ENCODE measurements at regions not wholly inside any gene's neighbourhood (a gene's known extent, or its start where the extent isn't known, plus 50 kb on each side); places are given as distances from the start of the nearest gene placed in this dataset.
"Not testable (repeated sequence)": the region's sequence is repeated elsewhere in the genome, so short reads cannot be mapped to it uniquely, and the experiment has no call there.

DNA sequence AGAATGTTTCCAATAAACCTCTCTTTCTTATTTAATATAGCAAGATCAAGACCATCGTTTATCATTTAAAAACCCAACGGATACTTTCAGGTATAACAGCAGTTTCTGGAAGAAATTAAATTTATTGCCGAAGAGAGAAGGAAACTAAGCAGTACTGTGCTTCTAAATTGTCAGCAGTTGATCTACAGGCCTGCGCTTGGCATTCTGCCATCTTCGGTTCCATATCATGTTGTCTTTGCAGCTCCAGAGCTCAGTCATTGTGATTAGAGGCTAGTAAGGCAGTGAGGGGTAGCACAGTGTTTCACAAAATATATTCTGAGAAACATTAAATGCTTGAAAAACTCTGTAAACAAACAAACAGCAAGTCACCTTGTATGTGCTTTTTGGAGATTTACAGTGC lies 301.3 kb downstream of the REEP3 start:
- no peak overlapping the region for H3K27ac ChIP-seq (ENCODE audit: low read depth, low read length)
- 63 to 69% (median 67%) methylated on average over 5 of the region's 5 CpGs for WGBS, 3 donors

DNA sequence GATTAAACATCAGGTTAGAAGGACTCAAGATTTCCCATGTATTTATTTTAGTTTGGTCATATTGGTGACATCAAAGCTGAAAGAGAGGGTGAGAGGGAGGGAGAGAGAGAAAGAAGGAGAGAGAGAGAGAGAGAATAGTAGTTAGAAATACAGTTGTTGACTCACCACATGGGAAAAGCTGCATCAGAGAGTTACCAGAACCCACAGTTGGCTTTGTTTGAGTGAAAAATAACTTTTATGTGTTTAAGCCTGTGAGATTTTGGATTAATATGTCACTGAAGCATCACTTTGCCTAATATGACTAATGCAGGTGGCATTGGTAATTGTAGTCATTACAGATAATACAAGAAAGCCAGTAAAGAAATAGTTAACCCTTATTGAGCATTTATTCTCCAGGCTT lies 303.9 kb downstream of the REEP3 start:
- H3K27ac ChIP-seq (ENCODE audit: low read depth, low read length): no peak overlapping the region

DNA sequence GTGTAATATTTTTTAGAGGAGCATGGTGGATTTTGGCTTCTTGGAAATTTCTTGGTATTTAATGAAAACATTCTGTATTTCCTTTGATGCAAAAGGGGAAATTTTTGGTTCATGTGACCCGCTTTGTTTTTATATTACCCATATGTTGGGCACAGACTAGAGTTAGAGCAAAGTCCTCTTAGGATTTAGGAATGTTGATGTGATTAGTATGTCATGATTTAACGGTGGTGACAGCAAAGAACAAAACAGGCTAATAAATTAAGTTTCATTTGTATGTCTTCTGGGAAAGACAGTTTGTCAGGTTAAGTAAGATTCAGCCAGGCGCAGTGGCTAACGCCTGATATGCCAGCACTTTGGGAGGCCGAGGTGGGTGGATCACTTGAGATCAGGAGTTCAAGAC lies 304.6 kb downstream of the REEP3 start:
- 80 to 91% (median 86%) methylated on average over 5 of the region's 5 CpGs for WGBS, 3 donors
- no peak overlapping the region for H3K27ac ChIP-seq (ENCODE audit: low read depth, low read length)

DNA sequence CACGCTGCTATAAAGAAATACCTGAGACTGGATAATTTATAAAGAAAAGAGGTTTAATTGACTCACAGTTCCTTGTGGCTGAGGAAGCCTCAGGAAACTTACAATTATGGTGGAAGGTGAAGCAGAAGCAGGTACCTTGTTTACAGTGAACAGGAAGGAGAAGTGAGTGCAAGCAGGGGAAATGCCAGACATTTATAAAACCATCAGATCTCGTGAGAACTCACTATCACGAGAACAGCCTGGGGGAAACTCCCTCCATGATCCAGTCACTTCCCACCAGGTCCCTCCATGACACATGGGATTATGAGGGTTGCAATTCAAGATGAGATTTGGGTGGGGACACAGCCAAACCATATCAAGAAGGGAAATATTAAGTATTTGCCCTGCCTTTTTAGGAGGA lies 305.8 kb downstream of the REEP3 start:
- not testable (repeated sequence) for H3K27ac ChIP-seq (ENCODE audit: low read depth, low read length)

DNA sequence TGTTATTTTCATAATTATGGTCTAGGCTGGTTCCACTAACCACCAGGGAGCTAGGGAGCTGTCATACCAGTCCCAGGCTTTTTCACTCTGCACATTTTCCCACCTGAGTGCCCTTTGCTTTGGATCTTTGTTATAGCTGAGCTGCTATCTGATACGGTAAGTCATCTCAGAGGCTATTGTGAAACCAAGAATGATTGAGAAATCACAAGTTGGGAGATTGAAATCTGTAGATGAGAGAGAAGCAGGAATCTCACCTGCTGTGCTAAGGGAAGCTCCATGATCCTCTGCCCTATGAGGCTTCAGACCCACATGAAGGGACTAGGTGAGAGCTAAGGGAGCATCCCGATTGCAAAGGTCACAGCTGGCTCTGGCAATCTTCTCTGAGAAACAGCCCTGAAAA lies 307.8 kb downstream of the REEP3 start:
- H3K27ac ChIP-seq (ENCODE audit: low read depth, low read length): no peak overlapping the region
- 56 to 60% (median 56%) methylated on average over 2 of the region's 2 CpGs for WGBS, 3 donors

More for the DNA sequence above, 305.8 kb downstream of the REEP3 start:
- 51 to 67% (median 54%) methylated on average over 3 of the region's 3 CpGs for WGBS, 3 donors

DNA sequence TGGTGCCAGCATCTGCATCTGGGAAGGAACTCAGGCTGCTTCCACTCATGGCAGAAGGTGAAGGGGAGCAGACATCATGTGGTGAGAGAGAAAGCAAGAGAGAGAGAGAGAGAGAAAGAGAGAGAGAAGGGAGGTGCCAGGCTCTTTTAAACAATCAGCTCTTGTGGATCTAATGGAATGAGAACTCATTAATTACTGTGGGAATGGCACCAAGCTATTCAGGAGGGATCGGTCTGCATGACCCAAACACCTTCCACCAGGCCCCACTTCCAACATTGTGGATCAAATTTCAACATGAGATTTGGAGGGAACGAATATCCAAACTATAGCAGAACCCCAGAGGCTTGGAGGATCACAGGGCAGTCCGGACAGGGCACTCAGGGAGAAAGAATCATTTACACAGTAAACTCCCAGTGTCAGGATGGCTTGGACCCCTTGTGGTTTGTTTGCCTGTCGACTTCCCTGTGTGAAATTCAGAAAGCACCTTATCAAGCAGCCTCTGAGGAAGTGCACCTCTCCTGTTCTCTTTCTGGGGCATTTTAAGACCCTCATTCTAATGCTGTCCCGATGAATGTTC lies 308.5 kb downstream of the REEP3 start:
- 20 to 59% (median 45%) methylated on average over 5 of the region's 5 CpGs for WGBS, 3 donors
- no peak overlapping the region for H3K27ac ChIP-seq (ENCODE audit: low read depth, low read length)

DNA sequence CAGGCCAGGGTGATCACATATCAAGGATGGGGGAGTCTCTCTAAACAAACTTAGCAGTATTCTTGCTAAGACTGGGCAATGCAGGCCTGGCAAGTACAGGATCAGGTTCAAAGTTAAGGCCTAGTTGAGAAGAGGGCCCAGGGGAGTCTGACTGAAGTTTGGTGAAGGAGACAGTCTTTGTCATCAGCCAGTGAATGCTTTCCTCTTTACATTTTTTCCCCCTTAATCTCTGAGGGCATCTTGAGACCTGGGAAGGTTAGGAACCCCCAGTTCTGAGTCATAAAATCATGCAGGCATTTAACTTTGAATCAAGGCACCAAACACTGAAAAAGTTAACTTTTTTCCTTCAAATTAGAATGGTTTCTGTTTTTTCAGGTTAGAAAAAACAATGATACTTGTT lies 311.5 kb downstream of the REEP3 start:
- no peak overlapping the region for H3K27ac ChIP-seq (ENCODE audit: low read depth, low read length)

DNA sequence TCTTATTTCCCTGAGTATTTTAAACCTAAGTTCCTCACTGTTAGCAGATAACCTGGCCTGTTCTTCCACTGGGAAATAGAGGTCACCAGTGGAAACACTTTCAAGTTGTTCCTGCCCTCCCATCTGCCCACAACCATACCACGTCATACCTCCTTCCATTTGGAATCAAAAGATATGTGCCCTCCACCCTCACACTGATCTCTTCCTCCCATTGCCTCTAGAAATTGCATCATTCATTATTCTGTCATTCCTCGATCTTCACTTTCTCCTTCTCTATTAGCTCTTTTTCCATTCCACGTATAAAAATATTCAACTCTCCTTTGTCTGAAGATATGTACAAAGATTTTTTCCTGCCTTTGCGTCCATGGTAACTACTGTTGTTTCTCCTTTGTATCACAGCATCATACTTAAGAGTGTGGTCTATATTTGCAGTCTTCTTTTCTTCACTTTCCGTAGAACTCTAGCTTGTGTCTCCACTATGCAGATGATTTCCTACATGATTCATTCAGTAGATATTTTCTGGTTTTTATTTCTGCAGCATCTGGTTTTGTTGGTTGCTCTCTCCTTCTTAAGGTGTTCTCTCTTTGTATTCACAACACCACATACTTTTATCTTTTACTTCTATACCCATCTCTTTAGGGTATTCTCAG lies 312.3 kb downstream of the REEP3 start:
- WGBS, 3 donors: 55 to 62% (median 58%) methylated on average over 5 of the region's 5 CpGs
- H3K27ac ChIP-seq (ENCODE audit: low read depth, low read length): no peak overlapping the region

DNA sequence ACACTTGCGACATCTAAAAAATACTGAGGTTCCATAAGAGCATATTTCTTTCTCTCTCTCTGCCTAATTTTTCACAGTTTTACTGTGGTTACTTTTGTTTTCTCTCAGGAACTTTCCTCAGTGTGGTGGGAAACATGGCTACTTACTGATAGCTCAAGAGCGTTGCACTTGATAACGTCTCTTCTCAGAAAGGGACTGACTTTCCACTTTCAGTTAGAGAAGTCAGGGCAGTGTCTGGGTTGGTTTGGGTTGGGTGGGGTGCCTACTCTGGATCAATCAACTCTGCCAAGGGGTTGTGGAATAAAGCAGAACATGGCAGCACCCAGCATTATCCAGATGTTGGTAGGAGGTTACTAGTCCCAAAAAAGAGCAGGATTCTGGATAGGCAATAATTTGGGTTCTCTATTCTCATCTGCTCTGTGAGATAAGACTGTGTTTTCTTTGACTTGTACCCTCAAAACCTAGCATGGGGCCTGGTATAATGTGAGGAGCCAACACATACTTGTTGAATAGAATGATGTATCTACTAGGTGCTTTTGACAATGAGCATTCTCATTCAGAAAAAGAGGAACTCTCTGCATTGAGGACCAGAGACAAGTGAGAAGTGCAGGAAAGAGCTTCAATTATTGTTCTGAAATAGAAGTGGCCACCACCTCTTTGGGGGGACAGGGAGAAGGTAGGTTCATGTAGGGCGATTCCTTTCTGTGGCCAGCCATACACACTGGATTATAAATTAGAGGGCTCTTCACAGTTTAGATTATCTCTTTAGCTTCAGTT lies 315.7 kb downstream of the REEP3 start:
- no peak overlapping the region for H3K27ac ChIP-seq (ENCODE audit: low read depth, low read length)
- WGBS, 3 donors: 85 to 94% (median 92%) methylated on average over 4 of the region's 4 CpGs

DNA sequence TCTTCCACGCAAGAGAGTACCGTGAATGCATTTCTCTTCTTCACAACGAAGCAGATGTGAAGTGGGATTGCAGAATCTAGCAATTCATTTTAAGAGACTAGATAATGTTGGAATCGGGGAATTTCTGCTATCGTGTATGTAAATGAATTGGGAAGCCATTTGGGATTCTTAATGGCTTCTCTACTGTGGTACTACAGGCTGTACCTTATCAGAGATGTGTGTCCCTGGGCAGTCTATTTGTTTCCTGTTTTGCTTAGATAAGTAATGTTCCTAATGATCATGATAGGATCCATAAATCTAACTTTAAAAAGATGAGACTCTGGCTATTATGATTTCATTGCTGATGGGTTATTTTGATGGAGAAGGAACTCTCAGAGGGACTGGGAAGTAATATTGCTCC lies 320.6 kb downstream of the REEP3 start:
- H3K27ac ChIP-seq (ENCODE audit: low read depth, low read length): no peak overlapping the region
- 89 to 90% (median 90%) methylated on average over 5 of the region's 5 CpGs for WGBS, 3 donors

DNA sequence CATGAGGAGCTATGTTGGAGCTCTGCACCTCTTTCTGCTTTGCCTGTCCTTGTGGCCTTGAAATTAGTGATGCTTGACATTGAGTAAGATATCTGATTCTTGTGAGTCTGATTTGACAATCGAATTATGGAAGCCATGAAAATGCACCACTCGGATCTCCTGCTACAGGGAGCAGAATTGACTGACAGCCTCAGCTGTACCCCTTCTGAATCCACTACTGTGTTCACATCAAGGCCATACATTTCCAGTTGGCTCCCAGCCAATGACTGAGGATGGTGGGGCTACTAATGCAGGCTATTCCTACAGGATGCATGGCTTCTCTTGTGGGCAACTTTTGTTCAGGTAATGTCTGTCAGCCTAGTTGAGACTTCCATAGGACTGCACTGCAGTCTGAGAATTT lies 321.9 kb downstream of the REEP3 start:
- H3K27ac ChIP-seq (ENCODE audit: low read depth, low read length): no peak overlapping the region
- WGBS, 3 donors: 66 to 89% (median 87%) methylated on average over 2 of the region's 2 CpGs

DNA sequence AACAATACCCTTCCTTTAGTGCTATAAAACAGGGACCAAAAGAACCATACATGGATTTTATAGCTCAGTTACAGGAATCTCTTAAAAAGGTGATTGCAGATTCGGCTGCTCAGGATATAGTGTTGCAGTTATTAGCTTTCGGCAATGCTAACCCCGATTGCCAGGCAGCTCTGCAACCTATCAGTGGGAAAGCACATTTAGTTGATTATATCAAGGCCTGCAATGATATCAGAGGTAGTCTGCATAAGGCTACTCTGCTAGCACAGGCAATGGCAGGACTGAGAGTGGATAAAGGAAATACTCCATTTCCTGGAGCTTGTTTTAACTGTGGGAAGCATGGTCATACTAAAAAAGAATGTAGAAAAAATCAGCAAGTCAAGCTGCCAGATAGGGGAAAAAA lies 327.7 kb downstream of the REEP3 start:
- H3K27ac ChIP-seq (ENCODE audit: low read depth, low read length): not testable (repeated sequence)
- 46 to 57% (median 54%) methylated on average over 3 of the region's 3 CpGs for WGBS, 3 donors

DNA sequence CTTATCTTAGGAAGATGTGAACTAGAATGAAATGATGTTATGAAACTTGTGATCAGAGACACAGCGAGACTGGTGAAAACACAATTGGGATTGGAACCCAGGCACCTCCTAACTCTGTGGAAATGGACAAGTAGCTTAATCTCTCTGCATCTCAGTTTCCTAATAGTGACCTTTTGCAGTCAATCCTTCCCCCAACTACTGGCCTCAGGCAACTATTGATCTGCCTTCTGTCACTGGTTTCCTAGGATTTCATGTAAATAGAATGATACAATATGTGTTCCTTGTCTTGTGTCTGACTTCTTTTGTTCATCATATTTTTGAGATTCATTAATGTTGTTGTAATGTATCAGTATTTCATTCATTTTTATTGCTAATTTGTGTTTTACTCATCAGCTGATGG lies 341.7 kb downstream of the REEP3 start:
- H3K27ac ChIP-seq (ENCODE audit: low read depth, low read length): no peak overlapping the region
- WGBS, 3 donors: 92 to 96% (median 94%) methylated on average over 1 of the region's 1 CpG

DNA sequence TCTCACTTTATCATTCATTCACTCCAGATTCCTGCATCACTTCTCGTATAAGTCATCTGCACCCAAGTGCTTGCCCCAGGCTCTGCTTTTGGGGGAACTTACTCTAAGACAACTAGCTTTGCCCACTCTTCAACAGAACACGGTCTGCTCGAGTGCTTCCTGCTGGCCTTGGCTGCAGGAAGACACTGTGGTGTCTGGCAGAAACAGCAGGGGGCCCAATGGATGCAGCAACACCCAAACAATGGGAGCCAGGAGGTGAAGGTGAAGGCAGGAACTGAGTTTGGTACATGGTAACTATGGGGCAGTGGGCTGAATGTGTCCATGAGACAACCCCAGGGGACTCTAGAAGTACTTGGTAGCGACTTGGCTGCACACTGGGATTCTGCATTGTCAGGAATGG lies 344.0 kb downstream of the REEP3 start:
- no peak overlapping the region for H3K27ac ChIP-seq (ENCODE audit: low read depth, low read length)
- WGBS, 3 donors: 54 to 68% (median 56%) methylated on average over 4 of the region's 4 CpGs

DNA sequence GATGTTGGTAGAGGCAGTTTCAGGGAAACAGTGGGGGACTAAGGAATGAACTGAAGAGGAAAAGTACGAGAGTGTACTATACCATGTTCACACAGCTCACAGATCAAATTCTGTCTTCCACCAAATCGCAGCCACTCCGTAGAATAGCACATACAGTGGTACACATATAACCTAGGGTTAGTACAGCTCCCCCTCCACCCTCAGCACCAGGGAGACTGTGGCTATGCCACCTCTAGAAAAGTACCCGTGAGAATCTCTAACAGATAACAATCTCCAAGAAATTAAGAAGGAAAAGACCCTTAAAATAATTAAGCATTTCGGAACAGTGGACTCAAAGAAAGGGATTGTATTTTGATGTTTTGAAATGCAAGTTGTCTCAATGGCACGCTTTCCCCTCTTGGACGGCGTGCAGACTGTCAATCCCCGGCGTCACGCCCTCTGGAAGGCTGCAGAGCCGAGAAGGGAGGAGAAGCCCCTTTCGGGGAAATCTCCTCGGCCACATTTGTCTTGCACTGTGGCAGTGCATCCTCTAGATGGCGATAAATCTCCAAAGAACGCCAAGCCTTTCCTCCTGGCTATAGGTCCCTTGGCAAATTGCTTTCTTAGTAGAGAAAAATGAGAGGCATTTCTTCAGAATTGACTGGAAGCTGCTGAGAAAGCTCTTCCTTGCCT lies 345.0 kb downstream of the REEP3 start:
- H3K27ac ChIP-seq (ENCODE audit: low read depth, low read length): no peak overlapping the region
- WGBS, 3 donors: 7 to 9% (median 7%) methylated on average over 16 of the region's 16 CpGs

DNA sequence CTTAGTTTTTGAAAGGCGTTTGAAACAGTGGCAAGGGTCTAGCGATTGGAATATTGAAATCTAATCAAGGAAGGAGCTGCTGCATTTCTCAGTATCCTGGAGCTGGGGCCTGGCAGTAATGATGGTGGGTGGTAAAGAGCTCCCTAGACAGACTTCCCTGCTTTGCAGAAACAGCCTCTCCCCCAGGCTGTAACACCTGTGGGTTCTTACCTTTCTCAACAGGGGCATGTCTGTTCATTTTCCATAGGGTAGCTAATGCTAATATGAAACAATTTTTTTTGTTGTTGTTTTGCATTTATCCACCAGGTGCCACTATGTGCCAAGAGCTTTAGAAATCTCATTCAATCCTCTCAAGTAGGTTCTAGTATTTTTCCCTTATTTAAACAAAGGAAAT lies 345.5 kb downstream of the REEP3 start:
- H3K27ac ChIP-seq (ENCODE audit: low read depth, low read length): no peak overlapping the region
- 0 to 3% (median 2%) methylated on average over 2 of the region's 2 CpGs for WGBS, 3 donors

DNA sequence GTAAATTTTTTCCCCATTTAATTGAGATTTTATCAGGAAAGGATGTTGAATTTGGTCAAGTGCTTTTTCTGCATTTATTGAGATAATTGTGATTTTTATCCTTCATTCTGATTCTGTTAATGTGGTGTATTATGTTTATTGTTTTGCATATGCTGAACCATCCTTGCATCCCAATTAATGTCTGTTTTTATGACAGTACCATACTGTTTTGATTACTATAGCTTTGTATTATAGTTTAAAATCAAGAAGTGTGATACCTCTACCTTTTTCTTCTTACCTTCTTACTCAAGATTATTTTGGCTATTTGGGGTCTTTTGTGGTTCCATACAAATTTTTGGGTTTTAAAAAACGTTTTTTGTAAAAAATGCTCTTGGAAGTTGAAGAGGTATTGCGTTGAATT lies 357.2 kb downstream of the REEP3 start:
- 62 to 83% (median 71%) methylated on average over 2 of the region's 2 CpGs for WGBS, 3 donors
- H3K27ac ChIP-seq (ENCODE audit: low read depth, low read length): no peak overlapping the region

DNA sequence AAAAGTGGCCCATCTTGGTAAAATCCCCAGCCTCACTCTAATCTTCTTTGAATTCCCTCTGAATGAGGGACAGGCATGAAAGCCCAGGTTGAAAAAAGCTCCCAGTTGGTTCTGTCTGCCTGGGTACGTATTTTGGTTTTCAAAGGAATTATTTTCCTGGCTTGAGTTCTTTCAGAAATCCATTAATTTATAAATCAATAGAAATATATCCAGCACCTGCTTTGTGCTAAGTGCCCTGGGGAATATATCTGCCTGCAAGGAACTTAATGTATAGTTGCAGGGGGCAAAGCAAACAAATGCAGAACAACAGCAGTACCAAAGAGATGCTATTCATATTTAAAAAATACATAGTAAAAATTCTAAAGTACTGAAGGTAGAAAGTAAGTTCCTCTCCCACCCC lies 362.7 kb downstream of the REEP3 start:
- WGBS, 3 donors: 74 to 89% (median 84%) methylated on average over 1 of the region's 1 CpG
- H3K27ac ChIP-seq (ENCODE audit: low read depth, low read length): no peak overlapping the region

DNA sequence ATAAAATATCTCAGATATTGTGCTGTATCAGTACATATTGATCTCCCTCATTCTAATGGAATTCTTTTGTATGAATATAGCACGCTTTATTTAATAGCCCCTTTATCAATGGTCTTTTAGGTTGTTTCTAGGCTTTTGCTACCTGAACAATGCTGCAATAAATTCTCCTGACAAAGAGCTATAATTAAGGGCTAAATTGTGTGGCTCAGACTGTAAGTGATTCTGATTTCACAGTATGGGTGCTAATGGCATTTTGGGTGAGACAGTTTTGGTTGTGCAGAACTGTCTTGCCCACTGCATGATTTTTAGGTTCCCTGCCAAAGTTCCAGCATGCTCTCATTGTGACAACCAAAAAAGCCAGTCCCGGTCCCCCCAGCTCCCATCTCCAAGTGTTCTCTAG lies 363.2 kb downstream of the REEP3 start:
- WGBS, 3 donors: 72 to 92% (median 86%) methylated on average over 2 of the region's 2 CpGs
- no peak overlapping the region for H3K27ac ChIP-seq (ENCODE audit: low read depth, low read length)

DNA sequence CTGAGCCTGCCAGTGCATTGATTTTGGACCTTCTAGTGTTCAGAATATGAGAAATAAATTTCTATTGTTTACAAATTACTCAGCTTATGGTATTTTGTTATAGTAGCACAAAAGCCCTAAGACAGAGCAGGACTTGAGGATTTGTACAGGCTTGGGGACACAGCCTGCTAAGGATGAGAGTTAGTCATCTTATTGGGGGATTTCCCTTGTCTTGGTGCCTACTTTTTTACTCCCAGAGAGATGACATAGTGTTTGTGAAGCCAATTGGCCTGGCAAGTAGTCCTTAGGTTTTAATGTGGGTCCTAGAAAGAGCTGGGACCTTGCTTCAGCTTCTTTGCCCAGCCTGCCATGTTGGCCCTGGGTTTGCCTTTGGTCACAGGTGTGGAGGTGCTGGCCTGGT lies 364.0 kb downstream of the REEP3 start:
- H3K27ac ChIP-seq (ENCODE audit: low read depth, low read length): no peak overlapping the region
